NCI-H460 (cell line): ENCODE measurements at regions not wholly inside any gene's neighbourhood (a gene's known extent, or its start where the extent isn't known, plus 50 kb on each side); places are given as distances from the start of the nearest gene placed in this dataset.
"Not testable (repeated sequence)": the region's sequence is repeated elsewhere in the genome, so short reads cannot be mapped to it uniquely, and the experiment has no call there.

Source experiments
- DNase-seq: peaks from one replicate; pipeline ENCODE4 v3.0.0-alpha.2; 2016; ENCODE audit warnings: low read depth; ENCODE audit errors: extremely low read depth

DNA sequence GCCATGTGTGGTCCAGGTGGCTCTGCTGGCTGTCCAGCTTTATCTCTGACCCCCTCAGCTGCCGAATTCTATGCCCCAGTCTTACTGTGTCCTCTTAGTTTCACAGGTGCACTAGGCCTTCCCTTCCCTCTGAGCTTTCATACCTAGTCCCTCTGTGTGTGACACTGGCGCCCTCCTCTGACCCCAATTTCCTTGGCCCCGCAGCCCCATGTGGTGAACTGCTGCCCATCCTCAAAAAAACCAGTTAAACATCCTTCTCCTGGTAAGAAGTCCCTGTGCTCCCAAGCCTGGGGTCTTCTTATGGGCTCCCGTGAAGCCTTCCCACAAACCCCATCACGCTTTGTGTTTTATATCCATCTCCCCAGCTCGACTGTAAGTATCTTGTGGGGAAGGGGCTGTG is 93.9 kb upstream of the TSPAN2 start:
- no peak for DNase-seq

DNA sequence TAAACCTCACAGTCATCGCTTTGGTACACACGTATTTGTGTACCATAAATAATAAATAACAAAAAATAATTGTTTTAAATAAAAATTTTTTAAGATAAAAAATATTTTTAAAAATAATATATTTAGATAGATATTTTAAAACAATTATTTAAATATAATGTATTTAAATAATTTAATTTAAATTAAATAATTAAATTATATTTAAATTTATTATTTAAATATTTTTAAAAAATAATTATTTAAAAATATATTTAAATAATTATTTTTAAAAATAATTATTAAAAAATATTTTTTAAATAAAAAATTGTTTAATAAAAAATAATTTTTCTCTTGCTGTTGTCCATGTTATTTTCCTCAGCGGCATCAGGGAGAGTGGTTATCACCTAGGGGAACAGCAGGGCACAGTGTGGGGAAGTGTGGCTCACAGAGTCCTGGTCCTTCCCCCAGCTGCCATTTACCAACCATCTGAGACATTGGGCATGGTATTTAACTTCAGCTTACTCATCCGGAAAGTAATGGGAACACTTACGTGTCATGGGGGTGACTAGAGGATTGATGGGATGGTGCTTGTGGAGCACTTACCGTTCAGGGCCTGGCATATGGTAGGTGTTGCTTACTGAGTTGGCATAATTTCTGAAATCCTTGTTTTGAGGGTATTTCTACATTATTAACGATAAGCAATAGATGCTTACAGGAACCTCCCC is 92.9 kb upstream of the TSPAN2 start:
- no peak for DNase-seq

DNA sequence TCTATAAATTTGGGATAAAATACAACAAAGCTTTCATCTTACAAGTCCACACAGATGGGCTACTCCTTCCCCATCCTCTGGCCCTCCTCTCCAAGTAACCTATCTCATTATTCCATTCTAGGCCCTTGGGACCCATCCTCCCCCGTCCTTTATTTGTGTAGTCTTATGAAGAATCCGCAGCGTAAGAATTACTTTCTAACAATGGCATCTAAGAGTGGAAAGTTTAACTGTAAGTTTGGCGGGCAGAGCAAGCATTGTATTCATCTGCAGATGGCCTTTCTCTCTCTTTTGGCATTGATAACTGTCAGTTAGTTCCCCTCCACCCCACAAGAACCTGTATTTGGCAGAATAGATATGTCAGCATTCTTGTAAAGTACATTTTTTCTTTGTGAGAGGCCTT is 91.9 kb upstream of the TSPAN2 start:
- no peak for DNase-seq

DNA sequence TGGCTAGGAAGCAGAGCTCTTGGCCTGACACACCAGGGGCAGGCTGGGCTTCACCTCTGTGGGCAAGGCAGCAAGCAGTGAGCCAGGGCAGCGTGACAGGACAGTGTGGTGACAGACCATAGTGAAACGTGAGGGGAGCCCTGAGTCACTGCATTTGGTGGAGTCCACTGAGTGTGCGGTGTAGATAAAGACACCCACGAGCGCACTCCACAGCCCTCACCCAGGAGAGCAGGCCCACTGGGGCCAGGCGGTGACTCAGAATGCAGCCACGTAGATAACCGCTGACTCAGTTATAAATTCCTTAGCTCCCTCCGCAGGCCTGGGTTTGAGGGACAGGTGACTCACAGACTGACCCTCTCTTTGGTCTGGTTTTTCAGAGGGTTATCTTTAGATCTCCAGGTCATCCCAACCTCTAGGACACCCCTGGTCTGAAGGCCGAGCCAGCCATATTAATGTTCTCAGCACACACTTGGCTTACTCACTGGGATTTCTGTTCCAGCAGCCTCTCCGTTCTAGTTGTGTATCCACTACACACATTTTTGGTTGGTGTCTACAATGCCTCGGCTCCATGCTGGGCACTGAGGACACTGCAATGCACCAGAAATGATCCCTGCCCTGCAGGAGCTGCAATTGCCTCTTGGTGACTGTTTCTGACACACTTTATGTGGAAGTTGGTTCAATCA is 90.2 kb upstream of the TSPAN2 start:
- no peak for DNase-seq

DNA sequence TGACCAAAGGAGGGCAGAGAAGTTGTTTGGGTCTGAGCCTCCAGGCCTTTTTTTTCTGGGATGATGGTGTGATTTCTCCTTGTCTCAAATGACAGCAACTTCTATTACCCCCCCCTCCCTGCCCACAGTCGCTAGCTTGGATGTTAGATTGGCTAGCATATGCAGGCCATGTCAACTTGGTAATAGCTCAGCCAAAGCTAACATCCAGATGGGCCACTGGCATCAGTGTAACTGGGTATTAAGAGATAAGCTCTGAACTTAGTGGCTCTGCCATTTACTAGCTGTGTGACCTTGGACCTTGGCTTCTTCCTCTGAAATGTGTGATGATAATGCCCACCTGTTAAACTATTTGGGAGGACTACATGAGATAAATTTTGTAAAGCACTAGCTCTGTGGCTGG is 86.9 kb upstream of the TSPAN2 start:
- no peak for DNase-seq

DNA sequence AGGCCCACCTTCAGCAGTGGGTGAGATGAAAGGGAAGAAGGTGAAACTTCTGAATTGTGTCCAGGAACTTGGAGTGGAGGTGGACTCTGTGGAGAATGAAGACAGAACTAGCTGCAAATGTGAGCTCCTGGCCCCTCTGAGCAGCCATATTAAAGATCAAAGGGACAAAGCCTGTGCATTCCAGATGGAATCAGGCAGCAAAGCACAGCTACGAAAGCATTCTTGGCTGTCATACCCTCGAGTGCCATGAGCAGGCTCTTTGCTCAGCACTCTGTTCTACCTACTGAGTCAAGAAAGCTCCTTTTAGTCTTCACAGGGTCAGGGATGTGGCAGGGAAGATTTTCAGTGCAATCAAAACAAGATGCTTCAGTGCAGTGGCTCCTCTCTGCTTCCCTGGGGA is 86.3 kb upstream of the TSPAN2 start:
- no peak for DNase-seq

DNA sequence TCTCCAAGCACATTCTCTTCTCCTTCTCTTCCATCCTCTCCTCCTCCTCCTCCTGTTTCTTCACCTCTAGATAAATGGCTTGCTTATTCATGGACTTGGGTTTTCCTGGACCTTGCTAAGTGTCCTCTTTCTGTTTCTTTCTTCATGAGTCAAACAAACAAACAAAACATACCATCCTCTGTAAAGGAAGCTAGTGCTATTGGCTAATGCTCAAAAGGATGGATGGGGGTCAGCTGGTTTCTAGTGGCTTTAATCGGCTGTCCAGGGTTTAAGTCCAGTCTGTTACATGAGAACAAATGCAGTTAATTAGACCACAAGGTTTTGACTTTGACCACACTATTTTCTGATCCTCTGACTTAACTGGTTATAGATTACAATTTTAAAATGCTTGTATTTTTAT is 83.8 kb upstream of the TSPAN2 start:
- DNase-seq: no peak

DNA sequence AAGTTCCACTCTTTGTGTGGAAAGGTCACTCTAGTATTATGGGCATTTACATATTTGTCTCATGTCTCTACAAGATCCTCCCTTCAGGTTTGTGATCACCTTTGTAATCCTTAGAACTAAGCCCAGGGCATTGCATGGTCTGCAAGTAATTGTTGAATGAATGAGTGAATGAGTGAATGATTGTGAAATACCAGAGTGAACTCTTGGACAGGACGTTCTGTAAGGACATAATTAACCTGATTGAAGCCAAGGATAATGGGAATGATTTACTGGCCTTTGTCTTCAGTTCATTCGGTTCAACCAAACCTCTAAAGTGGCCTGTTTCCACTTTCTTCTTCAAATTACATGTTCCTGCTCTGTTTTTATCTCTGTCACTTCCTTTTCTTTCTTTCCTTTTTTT is 83.0 kb upstream of the TSPAN2 start:
- no peak for DNase-seq

DNA sequence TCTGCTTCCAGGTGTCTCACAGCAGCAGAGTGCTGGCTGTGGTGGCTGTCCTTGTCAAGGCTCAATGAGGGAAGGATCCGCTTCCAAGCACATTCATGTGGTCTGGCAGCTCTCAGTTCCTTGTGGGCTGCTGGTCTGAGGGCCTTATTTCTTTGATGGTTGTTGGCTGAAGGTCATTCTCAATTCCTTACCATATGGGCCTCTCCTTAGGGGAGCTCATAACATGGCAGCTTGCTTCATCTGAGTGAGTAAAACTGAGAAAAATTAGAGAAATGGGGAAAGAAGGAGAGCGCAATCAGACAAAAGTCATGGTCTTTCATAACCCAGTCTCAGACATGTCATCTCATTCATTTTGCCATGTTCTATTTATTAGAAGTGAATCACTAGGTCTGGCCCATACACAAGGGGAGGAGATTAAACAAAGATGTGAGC is 81.7 kb upstream of the TSPAN2 start:
- DNase-seq: no peak

DNA sequence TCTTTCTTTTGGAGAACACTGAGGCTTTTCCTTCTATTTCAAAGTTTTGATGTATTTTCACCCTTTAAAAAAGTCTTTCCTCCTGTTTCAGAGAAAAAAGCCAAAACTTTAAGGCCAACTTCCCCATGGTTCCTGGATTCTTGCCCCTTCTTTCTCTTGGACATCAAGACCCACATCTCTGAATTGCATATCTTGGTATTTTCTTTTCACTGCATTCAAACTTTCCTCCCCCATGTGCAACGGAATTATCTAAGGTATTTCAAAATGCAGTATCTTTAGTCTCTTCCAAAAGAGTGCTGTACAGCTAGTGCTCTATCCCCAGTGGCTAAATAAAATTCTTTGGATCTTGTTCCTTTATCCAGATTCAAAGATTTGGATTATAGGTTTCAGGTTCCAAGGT is 81.1 kb upstream of the TSPAN2 start:
- no peak for DNase-seq

DNA sequence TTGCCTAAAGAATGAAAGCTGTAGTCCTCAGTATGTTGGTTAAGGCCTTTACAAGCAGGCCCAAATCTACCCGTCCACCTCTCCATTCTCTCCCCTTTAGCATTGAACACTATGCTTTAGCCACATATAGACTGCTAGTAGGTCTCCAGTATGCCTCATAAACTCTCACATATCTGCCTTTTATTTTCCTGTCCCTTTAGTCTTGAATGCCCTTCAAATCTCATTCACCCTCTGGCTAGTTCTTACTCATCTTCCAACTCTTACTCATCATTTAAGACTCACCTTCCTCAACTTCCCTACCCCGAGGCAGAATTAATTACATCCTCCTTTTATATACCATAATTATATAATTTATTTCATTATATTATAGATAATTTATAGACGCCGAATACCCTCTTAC is 78.7 kb upstream of the TSPAN2 start:
- DNase-seq: no peak

DNA sequence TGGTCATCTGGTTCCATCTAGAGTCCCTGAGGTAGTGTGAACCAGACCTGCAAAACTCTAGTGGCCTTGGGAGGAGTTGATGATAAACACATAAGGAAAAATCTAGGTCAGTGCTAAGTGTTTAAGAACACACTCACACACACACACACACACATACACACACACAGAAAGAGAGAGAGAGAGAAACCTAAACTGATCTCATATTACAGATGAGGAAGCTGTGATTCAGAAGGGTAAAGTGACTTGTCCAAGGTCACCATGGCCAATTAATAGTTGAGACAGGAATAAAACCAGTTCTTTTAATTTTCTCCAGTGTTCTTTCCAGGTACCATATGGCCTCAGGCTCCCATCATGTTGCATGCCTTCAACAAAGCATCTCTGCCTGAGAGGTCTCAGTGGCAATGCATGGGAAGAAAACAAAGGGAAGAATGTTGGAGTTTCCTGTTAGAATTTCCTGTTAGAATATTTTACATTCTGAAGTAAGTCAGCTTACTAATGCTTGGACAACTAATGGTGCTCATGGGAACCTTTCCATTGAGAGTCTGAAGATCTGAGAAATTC is 77.3 kb upstream of the TSPAN2 start:
- DNase-seq: no peak

DNA sequence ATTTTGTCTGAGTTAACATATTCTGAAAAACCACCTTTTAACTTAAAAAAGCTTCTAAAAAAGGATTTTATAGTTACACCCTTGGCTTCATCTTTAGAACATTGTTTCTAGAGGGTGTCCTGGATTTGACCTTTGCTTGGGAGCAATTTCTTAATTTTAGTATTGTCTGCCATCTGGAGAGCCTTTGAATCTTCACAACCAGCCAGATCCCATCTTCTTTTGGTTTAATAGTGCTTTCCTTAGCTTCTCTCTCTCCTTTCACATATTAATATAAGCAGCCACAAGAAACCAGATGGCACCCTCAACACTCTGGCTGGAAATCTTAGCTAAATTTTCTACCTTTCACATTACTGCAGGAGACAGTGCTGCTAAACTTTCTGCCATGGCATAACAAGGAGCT is 76.5 kb upstream of the TSPAN2 start:
- DNase-seq: no peak

DNA sequence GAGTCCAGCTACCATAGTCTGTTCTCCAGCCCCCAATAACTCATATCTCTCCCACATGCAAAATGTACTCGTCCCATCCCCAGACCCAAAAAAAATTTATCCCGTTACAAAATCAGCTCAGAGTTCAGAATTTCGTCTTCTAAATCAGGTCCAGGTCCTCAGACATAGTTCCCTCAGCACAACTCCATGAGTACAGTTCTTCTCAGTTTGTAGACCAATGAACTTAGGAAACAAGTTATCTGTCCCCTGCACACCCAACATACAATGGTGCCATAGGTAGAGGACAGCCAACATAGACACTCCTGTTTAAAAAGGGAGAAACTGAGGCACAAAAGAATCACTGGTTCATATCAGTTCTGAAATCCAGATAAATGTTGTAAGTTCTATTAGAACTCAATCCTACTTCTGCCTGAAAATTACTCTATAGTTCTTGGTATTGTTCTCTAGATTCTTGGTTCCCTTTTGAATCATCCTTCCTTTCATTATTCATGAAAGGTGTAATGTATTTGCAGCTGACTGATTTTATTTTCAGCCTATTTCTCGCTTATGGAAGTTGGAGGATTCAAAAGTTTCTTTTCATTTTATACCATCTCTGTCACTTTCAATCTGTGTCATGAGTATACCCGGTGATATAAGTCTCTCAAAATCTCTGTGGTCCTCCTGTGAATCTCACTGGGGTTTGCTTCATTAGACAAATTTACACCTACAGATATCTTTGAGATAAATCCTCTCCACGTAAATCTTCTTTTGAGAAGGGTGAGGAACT is 75.8 kb upstream of the TSPAN2 start:
- DNase-seq: no peak

DNA sequence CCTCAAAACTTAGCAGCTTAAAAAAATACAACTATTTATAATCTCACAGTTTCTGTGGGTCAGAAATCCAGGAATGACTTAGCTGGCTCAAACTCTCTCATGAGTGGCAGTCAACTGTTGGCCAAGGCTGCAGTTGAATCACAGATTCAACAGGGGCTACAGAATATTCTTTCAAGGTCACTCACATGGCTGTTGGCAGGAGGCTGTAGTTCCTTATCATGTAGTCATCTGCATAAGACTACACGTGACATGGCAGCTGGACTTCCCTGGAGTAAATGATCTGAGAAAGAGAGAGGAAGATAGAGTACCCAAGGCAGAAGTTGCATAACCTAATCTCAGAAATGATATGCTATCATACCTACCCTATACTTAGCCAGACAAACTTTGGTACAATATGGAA is 75.2 kb upstream of the TSPAN2 start:
- no peak for DNase-seq

DNA sequence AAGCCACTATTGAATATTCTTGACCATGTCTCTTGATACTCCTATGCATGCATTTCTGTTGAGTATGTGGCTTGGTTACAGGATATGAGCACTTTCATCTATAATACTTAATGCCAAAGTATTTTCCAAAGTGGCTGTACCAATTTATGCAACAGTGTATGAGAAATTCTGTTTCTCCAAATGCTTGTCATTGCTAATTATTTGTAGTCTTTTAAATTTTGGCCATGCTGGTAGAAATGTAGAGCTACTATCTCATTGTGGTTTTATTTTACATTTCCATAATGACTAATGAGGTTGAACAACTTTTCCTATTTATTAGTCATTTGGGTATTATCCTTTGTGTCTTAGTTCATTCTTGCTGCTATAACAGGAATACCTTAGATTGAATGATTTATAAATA is 71.4 kb upstream of the TSPAN2 start:
- no peak for DNase-seq

DNA sequence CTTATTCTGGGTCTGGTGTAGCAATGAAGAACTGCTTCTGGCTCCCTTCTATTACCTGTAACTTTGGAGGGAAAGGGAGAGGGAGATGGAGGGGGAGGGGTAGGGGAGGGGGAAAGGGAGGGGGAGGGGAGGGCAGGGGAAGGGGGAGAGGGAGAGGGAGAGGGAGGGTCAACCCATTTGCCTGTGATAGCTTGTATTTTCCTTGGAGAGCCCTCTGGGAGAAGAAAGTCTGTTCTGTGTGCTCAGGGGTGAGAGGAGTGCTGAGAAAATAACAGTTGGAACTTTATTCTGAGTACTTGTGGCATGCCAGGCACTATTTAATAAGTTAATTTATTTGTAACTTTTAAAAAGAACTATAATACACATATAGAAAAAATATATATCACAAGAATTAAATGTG is 70.7 kb upstream of the TSPAN2 start:
- no peak for DNase-seq

DNA sequence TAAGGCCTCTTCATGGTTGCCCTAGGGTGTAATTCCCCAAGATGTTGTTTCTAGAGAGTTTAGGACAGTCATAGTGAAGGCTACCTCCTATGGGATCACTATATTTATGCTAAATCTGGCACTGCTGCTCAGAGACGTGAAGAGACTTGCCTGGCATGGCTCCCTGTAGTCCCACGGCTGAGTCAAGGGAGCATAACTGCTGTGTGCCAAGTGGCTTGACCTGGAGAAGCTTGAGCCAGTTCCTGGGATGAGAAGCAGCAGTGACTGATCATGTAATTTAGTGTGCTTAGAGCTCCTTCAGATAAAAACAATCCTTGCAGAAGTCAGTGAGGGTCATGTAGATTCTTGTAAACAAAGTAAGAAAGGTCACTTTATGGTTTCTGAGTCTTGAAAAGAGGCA is 68.9 kb upstream of the TSPAN2 start:
- no peak for DNase-seq

DNA sequence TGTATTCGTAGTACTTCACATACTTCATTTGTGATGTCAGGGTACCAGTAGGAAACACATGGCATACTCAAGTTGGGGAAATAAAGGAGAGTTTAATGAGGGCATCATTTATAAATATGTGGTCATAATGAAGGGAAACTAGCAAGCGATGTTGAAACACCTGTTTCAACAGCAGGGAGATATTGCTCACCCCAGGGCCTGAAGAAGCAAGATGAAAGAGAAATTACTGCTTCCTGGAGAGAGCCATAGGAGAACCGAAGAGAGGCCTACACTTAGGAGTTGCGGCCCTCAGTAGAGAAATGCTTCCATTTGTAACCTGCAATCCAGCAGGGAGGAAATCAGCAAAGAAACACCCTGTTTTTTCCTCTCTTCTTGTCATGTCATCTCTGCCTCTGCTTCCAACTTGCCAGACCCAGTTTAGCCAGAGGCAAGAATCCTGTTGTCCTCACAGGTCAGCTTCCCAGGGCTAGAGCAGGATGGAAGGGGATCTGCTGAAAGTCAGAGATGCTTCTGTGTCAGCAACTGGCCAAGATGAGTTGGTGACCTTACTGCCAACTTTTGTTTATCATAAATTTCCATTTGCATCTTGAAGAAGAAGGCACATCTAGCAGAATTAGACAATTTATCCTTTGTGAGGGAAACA is 67.6 kb upstream of the TSPAN2 start:
- no peak for DNase-seq

DNA sequence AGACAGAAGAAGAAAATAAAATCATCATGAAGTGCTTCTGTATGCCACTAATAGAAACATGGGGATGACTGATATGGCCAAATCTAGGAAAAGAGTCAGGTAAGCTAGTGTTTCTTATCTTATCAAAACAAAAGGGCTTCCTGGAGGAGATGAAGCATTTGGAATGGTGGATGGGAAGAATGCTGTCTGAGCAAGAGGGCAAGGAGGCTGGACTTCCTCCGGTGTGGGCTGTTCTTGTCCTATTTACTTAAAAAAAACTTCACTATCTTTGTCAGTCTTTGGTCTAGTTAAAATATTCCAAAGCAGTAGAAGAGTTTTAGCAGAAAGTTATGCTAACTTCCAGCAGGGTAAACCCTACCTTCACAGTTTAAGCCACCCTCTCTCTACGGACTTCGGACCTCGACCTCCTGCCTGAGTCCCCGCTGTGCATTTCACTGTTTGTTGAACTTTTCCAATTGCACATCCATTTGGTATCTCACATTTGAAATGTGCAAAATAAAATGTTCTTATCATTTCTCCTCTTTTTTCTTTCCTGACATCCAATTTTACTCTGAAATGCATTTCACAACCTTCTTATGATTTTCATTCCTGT is 64.8 kb upstream of the TSPAN2 start:
- no peak for DNase-seq

DNA sequence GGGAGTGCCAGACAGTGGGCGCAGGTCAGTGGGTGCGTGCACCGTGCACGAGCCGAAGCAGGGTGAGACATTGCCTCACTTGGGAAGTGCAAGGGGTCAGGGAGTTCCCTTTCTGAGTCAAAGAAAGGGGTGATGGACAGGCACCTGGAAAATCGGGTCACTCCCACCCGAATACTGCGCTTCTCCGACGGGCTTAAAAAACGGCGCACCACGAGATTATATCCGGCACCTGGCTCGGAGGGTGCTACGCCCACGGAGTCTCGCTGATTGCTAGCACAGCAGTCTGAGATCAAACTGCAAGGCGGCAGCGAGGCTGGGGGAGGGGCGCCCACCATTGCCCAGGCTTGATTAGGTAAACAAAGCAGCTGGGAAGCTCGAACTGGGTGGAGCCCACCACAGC is 58.6 kb upstream of the TSPAN2 start:
- not testable (repeated sequence) for DNase-seq
